ENCODE measurements at regions not wholly inside any gene's neighbourhood (a gene's known extent, or its start where the extent isn't known, plus 50 kb on each side); places are given as distances from the start of the nearest gene placed in this dataset.

- no peak for TF ChIP-seq CTCF (IDR thresholded peaks at IDR 0.05)
- TF ChIP-seq ZFX (IDR thresholded peaks at IDR 0.05; ENCODE audit: borderline replicate concordance), result no peak
- no peak overlapping the region for H3K27ac ChIP-seq
Measured at GRCh38 chr3:30141927-30142326, 464.5 kb upstream of the TGFBR2 start.

- TF ChIP-seq ZFX (IDR thresholded peaks at IDR 0.05; ENCODE audit: borderline replicate concordance) (no peak), CTCF (IDR thresholded peaks at IDR 0.05) (no peak)
- no peak overlapping the region for H3K27ac ChIP-seq
Measured at GRCh38 chr3:30142946-30143345, 463.5 kb upstream of the TGFBR2 start.

GRCh38 chr3:30145281-30145680 is 461.1 kb upstream of the TGFBR2 start:
- TF ChIP-seq CTCF (IDR thresholded peaks at IDR 0.05) (no peak), ZFX (IDR thresholded peaks at IDR 0.05; ENCODE audit: borderline replicate concordance) (no peak)
- H3K27ac ChIP-seq, result no peak overlapping the region

GRCh38 chr3:30146978-30147377 is 459.4 kb upstream of the TGFBR2 start:
- TF ChIP-seq CTCF (IDR thresholded peaks at IDR 0.05) (no peak), ZFX (IDR thresholded peaks at IDR 0.05; ENCODE audit: borderline replicate concordance) (no peak)
- no peak overlapping the region for H3K27ac ChIP-seq

GRCh38 chr3:30154853-30155252 is 451.5 kb upstream of the TGFBR2 start:
- no peak overlapping the region for H3K27ac ChIP-seq
- no peak for TF ChIP-seq ZFX (IDR thresholded peaks at IDR 0.05; ENCODE audit: borderline replicate concordance)
- no peak for TF ChIP-seq CTCF (IDR thresholded peaks at IDR 0.05)

- no peak for TF ChIP-seq ZFX (IDR thresholded peaks at IDR 0.05; ENCODE audit: borderline replicate concordance)
- TF ChIP-seq CTCF (IDR thresholded peaks at IDR 0.05), result no peak
- H3K27ac ChIP-seq, result no peak overlapping the region
Measured at GRCh38 chr3:30155755-30156154, 450.6 kb upstream of the TGFBR2 start.

- no peak for TF ChIP-seq CTCF (IDR thresholded peaks at IDR 0.05)
- TF ChIP-seq ZFX (IDR thresholded peaks at IDR 0.05; ENCODE audit: borderline replicate concordance), result no peak
Measured at GRCh38 chr3:30156586-30157498, 449.6 kb upstream of the TGFBR2 start.

More at GRCh38 chr3:30156586-30157498, 449.6 kb upstream of the TGFBR2 start:
- no peak overlapping the region for H3K27ac ChIP-seq

Data from 22Rv1 (cell line).